ENCODE measurements at regions not wholly inside any gene's neighbourhood (a gene's known extent, or its start where the extent isn't known, plus 50 kb on each side); places are given as distances from the start of the nearest gene placed in this dataset.

DNA sequence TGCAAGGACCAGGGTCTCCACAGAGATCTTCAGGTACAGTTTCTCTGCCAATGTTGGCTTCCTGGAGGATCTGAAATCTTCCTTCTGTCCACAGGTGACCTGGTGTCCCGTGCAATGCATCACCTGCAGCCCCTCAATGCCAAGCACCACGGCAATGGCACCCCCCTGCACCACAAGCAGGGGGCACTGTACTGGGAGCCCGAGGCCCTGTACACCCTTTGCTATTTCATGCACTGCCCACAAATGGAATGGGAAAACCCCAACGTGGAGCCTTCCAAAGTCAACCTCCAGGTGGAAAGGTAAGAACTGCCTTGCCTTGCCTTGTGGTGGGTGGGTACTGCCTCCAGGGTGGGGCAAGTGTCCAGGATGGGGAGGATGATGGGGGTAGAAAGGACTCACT lies 141.8 kb upstream of the PWP1 start:
- no peaks in the 10 kb centered on the region for H3K79me2 ChIP-seq (ENCODE audit: low read length)
- TF ChIP-seq, protein P1, sequence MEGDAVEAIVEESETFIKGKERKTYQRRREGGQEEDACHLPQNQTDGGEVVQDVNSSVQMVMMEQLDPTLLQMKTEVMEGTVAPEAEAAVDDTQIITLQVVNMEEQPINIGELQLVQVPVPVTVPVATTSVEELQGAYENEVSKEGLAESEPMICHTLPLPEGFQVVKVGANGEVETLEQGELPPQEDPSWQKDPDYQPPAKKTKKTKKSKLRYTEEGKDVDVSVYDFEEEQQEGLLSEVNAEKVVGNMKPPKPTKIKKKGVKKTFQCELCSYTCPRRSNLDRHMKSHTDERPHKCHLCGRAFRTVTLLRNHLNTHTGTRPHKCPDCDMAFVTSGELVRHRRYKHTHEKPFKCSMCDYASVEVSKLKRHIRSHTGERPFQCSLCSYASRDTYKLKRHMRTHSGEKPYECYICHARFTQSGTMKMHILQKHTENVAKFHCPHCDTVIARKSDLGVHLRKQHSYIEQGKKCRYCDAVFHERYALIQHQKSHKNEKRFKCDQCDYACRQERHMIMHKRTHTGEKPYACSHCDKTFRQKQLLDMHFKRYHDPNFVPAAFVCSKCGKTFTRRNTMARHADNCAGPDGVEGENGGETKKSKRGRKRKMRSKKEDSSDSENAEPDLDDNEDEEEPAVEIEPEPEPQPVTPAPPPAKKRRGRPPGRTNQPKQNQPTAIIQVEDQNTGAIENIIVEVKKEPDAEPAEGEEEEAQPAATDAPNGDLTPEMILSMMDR (conservative IDR thresholded peaks at IDR 0.05; ENCODE audit: low read depth, low read length), result no peak
- TF ChIP-seq EZH2 (IDR thresholded peaks at IDR 0.05; ENCODE audit: low read length, unreplicated experiment), result no peak
- no peak for TF ChIP-seq EZH2phosphoT487 (IDR thresholded peaks at IDR 0.05; ENCODE audit: borderline replicate concordance, low read length)
- H3K36me3 ChIP-seq (ENCODE audit: low read depth, low read length), result no peaks in the 10 kb centered on the region
- H3K4me3 ChIP-seq (ENCODE audit: low read length), result no peak overlapping the region
- no peak overlapping the region for H2AFZ ChIP-seq (ENCODE audit: low read length)
- H3K4me1 ChIP-seq (ENCODE audit: insufficient read depth, low read length), result no peaks in the 10 kb centered on the region
- ChIA-PET POLR2A (ENCODE audit: unreplicated experiment) (no interaction called here), CTCF (no interaction called here)
- H3K27ac ChIP-seq (ENCODE audit: low read length), result no peak overlapping the region
- no peaks in the 10 kb centered on the region for H3F3A ChIP-seq (ENCODE audit: low read length, unreplicated experiment)
- H3K27me3 ChIP-seq (ENCODE audit: low read length), result no peaks in the 10 kb centered on the region
- BruUV-seq (replicated peaks), result no TSS peak
- no peaks in the 10 kb centered on the region for H3K9me3 ChIP-seq (ENCODE audit: low read length)
- intact Hi-C loops (cut with micrococcal nuclease), result no loop called here
- no peaks in the 10 kb centered on the region for H4K20me1 ChIP-seq (ENCODE audit: low read length)
- H3K4me2 ChIP-seq (ENCODE audit: low read length), result no peak overlapping the region
- DNase-seq (no peak), ATAC-seq (no peak)
- no peaks in the 10 kb centered on the region for H3K9me2 ChIP-seq (replicated peaks; ENCODE audit: low read length)
- no peak overlapping the region for H3K9ac ChIP-seq (ENCODE audit: low read length)

- Histone ChIP-seq H3K36me3 (ENCODE audit: low read depth, low read length) (no peaks in the 10 kb centered on the region), H3F3A (ENCODE audit: low read length, unreplicated experiment) (no peaks in the 10 kb centered on the region), H3K9me2 (replicated peaks; ENCODE audit: low read length) (no peaks in the 10 kb centered on the region), H3K27ac (ENCODE audit: low read length) (no peak overlapping the region), H3K9ac (ENCODE audit: low read length) (no peak overlapping the region), H3K4me3 (ENCODE audit: low read length) (no peak overlapping the region), H4K20me1 (ENCODE audit: low read length) (no peaks in the 10 kb centered on the region), H3K9me3 (ENCODE audit: low read length) (no peaks in the 10 kb centered on the region), H3K4me1 (ENCODE audit: insufficient read depth, low read length) (no peaks in the 10 kb centered on the region), H3K27me3 (ENCODE audit: low read length) (no peaks in the 10 kb centered on the region), H3K4me2 (ENCODE audit: low read length) (no peak overlapping the region), H2AFZ (ENCODE audit: low read length) (no peak overlapping the region), H3K79me2 (ENCODE audit: low read length) (no peaks in the 10 kb centered on the region)
- DNase-seq (no peak), ATAC-seq (no peak)
- TF ChIP-seq EZH2 (IDR thresholded peaks at IDR 0.05; ENCODE audit: low read length, unreplicated experiment) (no peak), EZH2phosphoT487 (IDR thresholded peaks at IDR 0.05; ENCODE audit: borderline replicate concordance, low read length) (no peak)
- TF ChIP-seq, protein P1 (conservative IDR thresholded peaks at IDR 0.05; ENCODE audit: low read depth, low read length), result no peak
- intact Hi-C loops (cut with micrococcal nuclease), result no loop called here
- BruUV-seq (replicated peaks), result no TSS peak
- CTCF ChIA-PET, result no interaction called here
- POLR2A ChIA-PET (ENCODE audit: unreplicated experiment), result no interaction called here
Measured at GRCh38 chr12:107544937-107545336, 140.7 kb upstream of the PWP1 start.

DNA sequence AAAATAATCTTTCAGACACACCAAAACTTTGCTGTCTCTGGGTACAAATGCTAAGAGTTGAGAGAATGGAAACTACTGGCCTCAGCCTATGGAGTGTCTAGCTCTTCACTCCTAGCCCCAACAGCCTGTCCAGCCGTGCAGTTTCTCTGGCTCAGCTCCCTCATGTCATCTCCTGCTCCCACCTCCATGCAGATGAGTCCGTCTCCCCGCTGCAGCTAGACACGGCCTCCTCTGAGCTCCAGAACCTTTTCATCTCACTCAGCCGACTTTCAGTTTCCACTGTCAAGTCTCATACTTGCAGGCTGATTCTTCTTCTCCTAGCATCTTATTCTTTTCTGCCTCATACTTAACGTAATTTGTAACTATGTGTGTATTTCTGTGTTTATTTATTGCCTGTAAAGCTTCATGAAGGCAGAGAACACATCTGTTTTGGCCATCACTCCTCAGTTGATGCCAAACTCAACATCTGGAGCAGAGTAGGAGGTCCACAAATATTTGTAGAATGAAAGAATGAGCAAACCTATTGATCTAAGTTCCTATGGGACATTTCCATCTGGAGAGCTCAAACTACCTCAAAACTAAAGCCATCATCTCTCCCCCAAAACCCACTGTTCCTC lies 139.8 kb upstream of the PWP1 start:
- no peak for TF ChIP-seq EZH2phosphoT487 (IDR thresholded peaks at IDR 0.05; ENCODE audit: borderline replicate concordance, low read length)
- TF ChIP-seq, protein P1 (conservative IDR thresholded peaks at IDR 0.05; ENCODE audit: low read depth, low read length), result no peak
- TF ChIP-seq EZH2 (IDR thresholded peaks at IDR 0.05; ENCODE audit: low read length, unreplicated experiment), result no peak
- H4K20me1 ChIP-seq (ENCODE audit: low read length), result no peaks in the 10 kb centered on the region
- no peaks in the 10 kb centered on the region for H3K27me3 ChIP-seq (ENCODE audit: low read length)
- no peaks in the 10 kb centered on the region for H3K79me2 ChIP-seq (ENCODE audit: low read length)
- no peak overlapping the region for H3K9ac ChIP-seq (ENCODE audit: low read length)
- ATAC-seq, result no peak
- H3K4me2 ChIP-seq (ENCODE audit: low read length), result no peak overlapping the region
- no peaks in the 10 kb centered on the region for H3K9me3 ChIP-seq (ENCODE audit: low read length)
- no peak overlapping the region for H3K4me3 ChIP-seq (ENCODE audit: low read length)
- H3F3A ChIP-seq (ENCODE audit: low read length, unreplicated experiment), result no peaks in the 10 kb centered on the region
- intact Hi-C loops (cut with micrococcal nuclease), result no loop called here
- no peaks in the 10 kb centered on the region for H3K9me2 ChIP-seq (replicated peaks; ENCODE audit: low read length)
- H3K27ac ChIP-seq (ENCODE audit: low read length), result no peak overlapping the region
- CTCF ChIA-PET, result no interaction called here
- DNase-seq, result no peak
- H3K36me3 ChIP-seq (ENCODE audit: low read depth, low read length), result no peaks in the 10 kb centered on the region
- no TSS peak for BruUV-seq (replicated peaks)
- H3K4me1 ChIP-seq (ENCODE audit: insufficient read depth, low read length), result no peaks in the 10 kb centered on the region
- POLR2A ChIA-PET (ENCODE audit: unreplicated experiment), result no interaction called here
- no peak overlapping the region for H2AFZ ChIP-seq (ENCODE audit: low read length)

Measured in PC-3 (cell line).